COR-L47 (cell line): ENCODE measurements at regions not wholly inside any gene's neighbourhood (a gene's known extent, or its start where the extent isn't known, plus 50 kb on each side); places are given as distances from the start of the nearest gene placed in this dataset.

Experiments used
- DNase-seq: peaks from one replicate; lab custom pipeline; 2025; lab: John Stamatoyannopoulos, UW

GRCh38 chr6:56767435-56767834 is 124.7 kb upstream of the DST start:
- no peak for DNase-seq

- DNase-seq, result no peak
Observed at GRCh38 chr6:56766806-56767178, 124.1 kb upstream of the DST start.

GRCh38 chr6:56766139-56766805 is 123.6 kb upstream of the DST start:
- no peak for DNase-seq

GRCh38 chr6:56765494-56765893 is 122.8 kb upstream of the DST start:
- no peak for DNase-seq

- DNase-seq, result peak; percentile 29
Observed at GRCh38 chr6:56764081-56764566, 121.4 kb upstream of the DST start.

- DNase-seq, result no peak
Observed at GRCh38 chr6:56761651-56762050, 119.0 kb upstream of the DST start.

GRCh38 chr6:56760842-56761241 is 118.2 kb upstream of the DST start:
- DNase-seq, result no peak

GRCh38 chr6:56759521-56759920 is 116.8 kb upstream of the DST start:
- DNase-seq, result no peak

GRCh38 chr6:56758553-56758952 is 115.9 kb upstream of the DST start:
- DNase-seq, result no peak

- DNase-seq, result no peak
Observed at GRCh38 chr6:56758120-56758519, 115.4 kb upstream of the DST start.

GRCh38 chr6:56757588-56757984 is 114.9 kb upstream of the DST start:
- no peak for DNase-seq

GRCh38 chr6:56756791-56757587 is 114.3 kb upstream of the DST start:
- no peak for DNase-seq

GRCh38 chr6:56756219-56756789 is 113.6 kb upstream of the DST start:
- DNase-seq, result no peak

GRCh38 chr6:56755040-56755439 is 112.4 kb upstream of the DST start:
- no peak for DNase-seq

- DNase-seq, result no peak
Observed at GRCh38 chr6:56753811-56754210, 111.1 kb upstream of the DST start.

GRCh38 chr6:56752534-56752933 is 109.8 kb upstream of the DST start:
- DNase-seq, result no peak

- DNase-seq, result no peak
Observed at GRCh38 chr6:56752009-56752408, 109.3 kb upstream of the DST start.

- no peak for DNase-seq
Observed at GRCh38 chr6:56751604-56752003, 108.9 kb upstream of the DST start.

- no peak for DNase-seq
Observed at GRCh38 chr6:56750686-56751085, 108.0 kb upstream of the DST start.

- no peak for DNase-seq
Observed at GRCh38 chr6:56749632-56750151, 107.0 kb upstream of the DST start.

- DNase-seq, result no peak
Observed at GRCh38 chr6:56746767-56747504, 104.2 kb upstream of the DST start.

- no peak for DNase-seq
Observed at GRCh38 chr6:56745971-56746370, 103.3 kb upstream of the DST start.
